C4-2B (cell line): ENCODE measurements at regions not wholly inside any gene's neighbourhood (a gene's known extent, or its start where the extent isn't known, plus 50 kb on each side); places are given as distances from the start of the nearest gene placed in this dataset.

Experiments
- H3K27ac ChIP-seq: fragments of 450-650 bp; 2 replicates; pipeline ENCODE4 v1.5.1; 2017
- CTCF ChIP-seq: fragments of 450-650 bp; conservative IDR thresholded peaks from 2 replicates; pipeline ENCODE4 v1.5.1; 2017; ENCODE audit warnings: mild to moderate bottlenecking
- ZFX ChIP-seq: fragments of 450-650 bp; IDR thresholded peaks from 2 replicates; pipeline ENCODE4 v1.6.1; 2017

- no peak overlapping the region for H3K27ac ChIP-seq
- TF ChIP-seq CTCF (no peak), ZFX (no peak)
Observed at GRCh38 chr9:115277301-115277700, 159.3 kb upstream of the TNC start.

- no peak for TF ChIP-seq CTCF
- TF ChIP-seq ZFX = no peak
- H3K27ac ChIP-seq = no peak overlapping the region
Observed at GRCh38 chr9:115278326-115279035, 160.5 kb upstream of the TNC start.

GRCh38 chr9:115283395-115283794 lies 165.4 kb upstream of the TNC start:
- H3K27ac ChIP-seq = no peak overlapping the region
- TF ChIP-seq CTCF (no peak), ZFX (no peak)

- TF ChIP-seq ZFX (no peak), CTCF (no peak)
- no peak overlapping the region for H3K27ac ChIP-seq
Observed at GRCh38 chr9:115285836-115286235, 167.9 kb upstream of the TNC start.

GRCh38 chr9:115286411-115286810 lies 168.5 kb upstream of the TNC start:
- no peak overlapping the region for H3K27ac ChIP-seq
- TF ChIP-seq CTCF = no peak
- no peak for TF ChIP-seq ZFX

- H3K27ac ChIP-seq = no peak overlapping the region
- TF ChIP-seq CTCF (no peak), ZFX (no peak)
Observed at GRCh38 chr9:115289757-115290208, 171.8 kb upstream of the TNC start.

GRCh38 chr9:115291841-115292240 lies 173.9 kb upstream of the TNC start:
- TF ChIP-seq ZFX = no peak
- TF ChIP-seq CTCF = no peak
- H3K27ac ChIP-seq = no peak overlapping the region; the same call in 1 of the 2 replicates
